Fibroblast of skin of right biceps (primary cell): ENCODE measurements at regions not wholly inside any gene's neighbourhood (a gene's known extent, or its start where the extent isn't known, plus 50 kb on each side); places are given as distances from the start of the nearest gene placed in this dataset.
"Not testable (repeated sequence)": the region's sequence is repeated elsewhere in the genome, so short reads cannot be mapped to it uniquely, and the experiment has no call there.

Source experiments
- DNase-seq: peaks from one replicate; pipeline ENCODE4 v3.0.0-alpha.2; 2013

GRCh38 chr18:57915248-57915647 lies 112.1 kb upstream of the ATP8B1 start:
- no peak for DNase-seq

GRCh38 chr18:57913686-57914085 lies 110.6 kb upstream of the ATP8B1 start:
- DNase-seq, result no peak

- DNase-seq, result no peak
These were observed 107.7 kb upstream of the ATP8B1 start for GRCh38 chr18:57910817-57911216.

GRCh38 chr18:57910134-57910533 lies 107.0 kb upstream of the ATP8B1 start:
- no peak for DNase-seq

GRCh38 chr18:57909620-57910019 lies 106.5 kb upstream of the ATP8B1 start:
- DNase-seq, result no peak

- no peak for DNase-seq
These were observed 105.0 kb upstream of the ATP8B1 start for GRCh38 chr18:57908092-57908491.

- DNase-seq, result no peak
These were observed 104.4 kb upstream of the ATP8B1 start for GRCh38 chr18:57907550-57907949.

GRCh38 chr18:57906852-57907251 lies 103.7 kb upstream of the ATP8B1 start:
- DNase-seq, result no peak

GRCh38 chr18:57904535-57904934 lies 101.4 kb upstream of the ATP8B1 start:
- DNase-seq, result no peak

GRCh38 chr18:57902721-57903120 lies 99.6 kb upstream of the ATP8B1 start:
- DNase-seq, result no peak

GRCh38 chr18:57901825-57902589 lies 98.9 kb upstream of the ATP8B1 start:
- peak; percentile 43 for DNase-seq

- DNase-seq, result peak; percentile 81
These were observed 97.9 kb upstream of the ATP8B1 start for GRCh38 chr18:57900906-57901435.

GRCh38 chr18:57898506-57899124 lies 95.5 kb upstream of the ATP8B1 start:
- DNase-seq, result peak; percentile 94

GRCh38 chr18:57895182-57895581 lies 92.1 kb upstream of the ATP8B1 start:
- DNase-seq, result no peak

- DNase-seq, result no peak
These were observed 88.7 kb upstream of the ATP8B1 start for GRCh38 chr18:57891707-57892391.

- no peak for DNase-seq
These were observed 87.2 kb upstream of the ATP8B1 start for GRCh38 chr18:57890266-57890665.

- DNase-seq, result no peak
These were observed 86.7 kb upstream of the ATP8B1 start for GRCh38 chr18:57889841-57890240.

GRCh38 chr18:57887543-57888383 lies 84.6 kb upstream of the ATP8B1 start:
- no peak for DNase-seq

- DNase-seq, result no peak
These were observed 82.8 kb upstream of the ATP8B1 start for GRCh38 chr18:57885931-57886330.

GRCh38 chr18:57882465-57882864 lies 79.3 kb upstream of the ATP8B1 start:
- DNase-seq, result no peak

GRCh38 chr18:57881818-57882413 lies 78.8 kb upstream of the ATP8B1 start:
- DNase-seq, result peak; percentile 66

GRCh38 chr18:57879924-57880323 lies 76.8 kb upstream of the ATP8B1 start:
- not testable (repeated sequence) for DNase-seq
